HEK293T (cell line): ENCODE measurements at regions not wholly inside any gene's neighbourhood (a gene's known extent, or its start where the extent isn't known, plus 50 kb on each side); places are given as distances from the start of the nearest gene placed in this dataset.

ENCODE experiments used
- CTCF ChIA-PET: fragments of 350-600 bp; formaldehyde crosslinking; extraction: SDS; loops from one replicate; lab custom pipeline; 2021; ENCODE audit warnings: antibody characterized with exemption, inconsistent platforms; lab: Yijun Ruan, JAX
- POLR2A ChIA-PET: fragments of 350-600 bp; formaldehyde crosslinking; extraction: SDS; loops from one replicate; lab custom pipeline; 2020; ENCODE audit warnings: antibody characterized with exemption, inconsistent platforms; lab: Yijun Ruan, JAX
- DNase-seq: peaks from one replicate; pipeline ENCODE4 v3.0.0; 2012; ENCODE audit warnings: mixed read lengths; ENCODE audit errors: extremely low spot score
- ARNT ChIP-seq: fragments of 450-650 bp; IDR thresholded peaks from 2 replicates; pipeline ENCODE4 v1.6.1; 2017; ENCODE audit warnings: mild to moderate bottlenecking
- BHLHE40 ChIP-seq: fragments of 450-650 bp; IDR thresholded peaks from 2 replicates; pipeline ENCODE4 v1.6.1; 2016; ENCODE audit warnings: mild to moderate bottlenecking, moderate library complexity, borderline replicate concordance
- CTBP1 ChIP-seq: fragments of 450-650 bp; IDR thresholded peaks from 2 replicates; pipeline ENCODE4 v1.6.1; 2016; ENCODE audit warnings: borderline replicate concordance
- ELF4 ChIP-seq: fragments of 450-650 bp; IDR thresholded peaks from 2 replicates; pipeline ENCODE4 v1.6.1; 2017; ENCODE audit warnings: antibody characterized with exemption
- FOXA1 ChIP-seq: fragments of 450-650 bp; IDR thresholded peaks from 2 replicates; pipeline ENCODE4 v1.6.1; 2016; ENCODE audit warnings: mild to moderate bottlenecking
- FOXK2 ChIP-seq: fragments of 450-650 bp; IDR thresholded peaks from 2 replicates; pipeline ENCODE4 v1.6.1; 2016; ENCODE audit warnings: mild to moderate bottlenecking
- FOXM1 ChIP-seq: fragments of 450-650 bp; IDR thresholded peaks from 2 replicates; pipeline ENCODE4 v1.6.1; 2017; ENCODE audit warnings: mild to moderate bottlenecking, borderline replicate concordance
- HDGF ChIP-seq: fragments of 450-650 bp; IDR thresholded peaks from 2 replicates; pipeline ENCODE4 v1.6.1; 2017; ENCODE audit warnings: antibody characterized with exemption, borderline replicate concordance
- L3MBTL2 ChIP-seq: fragments of 450-650 bp; conservative IDR thresholded peaks from 2 replicates; pipeline ENCODE4 v1.6.1; 2016; ENCODE audit warnings: mild to moderate bottlenecking
- LEF1 ChIP-seq: fragments of 450-650 bp; IDR thresholded peaks from 2 replicates; pipeline ENCODE4 v1.6.1; 2017; ENCODE audit warnings: mild to moderate bottlenecking, borderline replicate concordance
- NFRKB ChIP-seq: fragments of 450-650 bp; IDR thresholded peaks from 2 replicates; pipeline ENCODE4 v1.6.1; 2016; ENCODE audit warnings: mild to moderate bottlenecking, moderate library complexity
- PKNOX1 ChIP-seq: fragments of 450-650 bp; IDR thresholded peaks from 2 replicates; pipeline ENCODE4 v1.6.1; 2016
- SP1 ChIP-seq: fragments of 450-650 bp; IDR thresholded peaks from 2 replicates; pipeline ENCODE4 v1.6.1; 2017
- SUZ12 ChIP-seq: fragments of 450-650 bp; IDR thresholded peaks from 2 replicates; pipeline ENCODE4 v1.6.1; 2016; ENCODE audit warnings: mild to moderate bottlenecking
- TARDBP ChIP-seq: fragments of 450-650 bp; IDR thresholded peaks from 2 replicates; pipeline ENCODE4 v1.6.1; 2016
- ZNF384 ChIP-seq: fragments of 450-650 bp; IDR thresholded peaks from 2 replicates; pipeline ENCODE4 v1.6.1; 2016

- ChIA-PET POLR2A (no interaction called here), CTCF (no interaction called here)
- DNase-seq, result no peak
- TF ChIP-seq FOXK2 (no peak), ZNF384 (no peak), FOXM1 (no peak), SP1 (no peak), TARDBP (no peak), SUZ12 (no peak), CTBP1 (no peak), PKNOX1 (no peak), L3MBTL2 (no peak), LEF1 (no peak), ELF4 (no peak), FOXA1 (no peak), BHLHE40 (no peak)
Measured at GRCh38 chr5:141773779-141774562, 91.9 kb upstream of the ARAP3 start.

- POLR2A ChIA-PET, result interaction anchor here (1.4 kb wide), 1 partner anchor 12 kb away, joined by 3 read pairs; no protein-coding TSS in a partner anchor
- DNase-seq, result no peak
- TF ChIP-seq FOXK2 (no peak), PKNOX1 (no peak), CTBP1 (no peak), HDGF (no peak), SUZ12 (no peak), L3MBTL2 (no peak), ELF4 (no peak), ARNT (no peak)
- CTCF ChIA-PET, result no interaction called here
Measured at GRCh38 chr5:141772281-141772680, 90.3 kb upstream of the ARAP3 start.

GRCh38 chr5:141771562-141771961 is 89.5 kb upstream of the ARAP3 start:
- DNase-seq, result no peak
- no peak for TF ChIP-seq SUZ12
- TF ChIP-seq FOXM1, result no peak
- TF ChIP-seq ELF4, result no peak
- TF ChIP-seq HDGF, result no peak
- TF ChIP-seq SP1, result no peak
- TF ChIP-seq CTBP1, result no peak
- no peak for TF ChIP-seq ZNF384
- ChIA-PET CTCF (interaction anchor here (0.6 kb wide), 1 partner anchor 107 kb away, joined by 3 read pairs; no protein-coding TSS in a partner anchor), POLR2A (interaction anchor here (1.4 kb wide), 1 partner anchor 12 kb away, joined by 3 read pairs; no protein-coding TSS in a partner anchor)

- ChIA-PET POLR2A (interaction anchor here (1.4 kb wide), 1 partner anchor 13 kb away, joined by 3 read pairs; no protein-coding TSS in a partner anchor), CTCF (interaction anchor here (0.6 kb wide), 1 partner anchor 108 kb away, joined by 3 read pairs; no protein-coding TSS in a partner anchor)
- DNase-seq, result no peak
- TF ChIP-seq NFRKB, result no peak
- no peak for TF ChIP-seq ZNF384
- TF ChIP-seq TARDBP, result no peak
- TF ChIP-seq FOXA1, result no peak
- TF ChIP-seq L3MBTL2, result no peak
- no peak for TF ChIP-seq ELF4
- no peak for TF ChIP-seq SP1
- TF ChIP-seq BHLHE40, result no peak
- no peak for TF ChIP-seq CTBP1
Measured at GRCh38 chr5:141771031-141771430, 89.0 kb upstream of the ARAP3 start.

GRCh38 chr5:141769671-141770070 is 87.6 kb upstream of the ARAP3 start:
- DNase-seq, result no peak
- ChIA-PET CTCF (no interaction called here), POLR2A (no interaction called here)
- TF ChIP-seq SP1 (no peak), SUZ12 (no peak), BHLHE40 (no peak), CTBP1 (no peak), NFRKB (no peak), FOXM1 (no peak), TARDBP (no peak), PKNOX1 (no peak), FOXA1 (no peak), ARNT (no peak), HDGF (no peak), LEF1 (no peak), FOXK2 (no peak), ELF4 (no peak), ZNF384 (no peak)

- ChIA-PET CTCF (no interaction called here), POLR2A (interaction anchor here (1.0 kb wide), 1 partner anchor 12 kb away, joined by 3 read pairs; no protein-coding TSS in a partner anchor)
- no peak for DNase-seq
- no peak for TF ChIP-seq HDGF
- no peak for TF ChIP-seq FOXM1
- no peak for TF ChIP-seq NFRKB
Measured at GRCh38 chr5:141767671-141768070, 85.6 kb upstream of the ARAP3 start.
